CD4-positive, alpha-beta T cell (primary cell): ENCODE measurements at regions not wholly inside any gene's neighbourhood (a gene's known extent, or its start where the extent isn't known, plus 50 kb on each side); places are given as distances from the start of the nearest gene placed in this dataset.

ENCODE experiments used
- ATAC-seq: fragments of 200-7000 bp; cut with Tn5 transposase; one replicate; pipeline ENCODE4 v1.10.0; 2022; ENCODE audit warnings: mild to moderate bottlenecking; ENCODE audit not compliant: poor library complexity
- CTCF ChIA-PET: fragments of 350-600 bp; sonication (Branson Sonifier 250); formaldehyde crosslinking; loops from one replicate; lab custom pipeline; 2021; ENCODE audit warnings: antibody characterized with exemption, inconsistent platforms; lab: Charles Lee
- POLR2A ChIA-PET: fragments of 350-600 bp; sonication (Branson Sonifier 250); formaldehyde crosslinking; loops from one replicate; lab custom pipeline; 2021; ENCODE audit warnings: antibody characterized with exemption, inconsistent platforms; lab: Charles Lee
- DNase-seq, 14 experiments: peaks; one replicate each; pipeline ENCODE4 v3.0.0-alpha.2; 2013 to 2020; ENCODE audit warnings: mixed read lengths in 2 of 14
- H3K27ac ChIP-seq, 2 donors: one replicate each; pipeline versions ENCODE4 v1.5.1 to v1.7.0; 2013; ENCODE audit warnings: low read length in 2 of 2, low read depth in 1 of 2, mild to moderate bottlenecking in 1 of 2
- H3K27me3 ChIP-seq, 2 experiments: 1 replicate in 1 of 2; 2 replicates in 1 of 2; pipeline versions ENCODE4 v1.6.1 to v1.7.0; 2013; ENCODE audit warnings: low read length in 2 of 2, control low read depth in 1 of 2, mild to moderate bottlenecking in 1 of 2, moderate library complexity in 1 of 2; ENCODE audit not compliant: insufficient read depth in 2 of 2, control insufficient read depth in 1 of 2
- H3K36me3 ChIP-seq: one replicate; pipeline ENCODE4 v1.6.1; 2013; ENCODE audit warnings: low read length, control low read depth; ENCODE audit not compliant: insufficient read depth
- H3K4me1 ChIP-seq: one replicate; pipeline ENCODE4 v1.6.1; 2013; ENCODE audit warnings: low read length, control low read depth; ENCODE audit not compliant: insufficient read depth
- H3K4me3 ChIP-seq: one replicate; pipeline ENCODE4 v1.5.1; 2013; ENCODE audit warnings: mild to moderate bottlenecking, low read length, moderate library complexity
- H3K9me3 ChIP-seq, 2 experiments: 1 replicate in 1 of 2; 2 replicates in 1 of 2; pipeline versions ENCODE4 v1.6.1 to v1.7.0; 2013; ENCODE audit warnings: low read length in 2 of 2, mild to moderate bottlenecking in 2 of 2, control low read depth in 1 of 2, moderate library complexity in 1 of 2; ENCODE audit not compliant: control insufficient read depth in 1 of 2, insufficient read depth in 1 of 2
- H3K27ac Mint-ChIP-seq: one replicate; pipeline ENCODE4 v1.8.0; 2020; ENCODE audit warnings: mixed read lengths
- H3K27me3 Mint-ChIP-seq: one replicate; pipeline ENCODE4 v1.8.0; 2021; ENCODE audit warnings: mixed read lengths
- H3K36me3 Mint-ChIP-seq: one replicate; pipeline ENCODE4 v1.8.0; 2021; ENCODE audit warnings: low read depth, mixed read lengths
- H3K4me1 Mint-ChIP-seq: one replicate; pipeline ENCODE4 v1.8.0; 2021; ENCODE audit warnings: low read depth, mixed read lengths
- H3K4me3 Mint-ChIP-seq: one replicate; pipeline ENCODE4 v1.8.0; 2020; ENCODE audit warnings: mild to moderate bottlenecking, mixed read lengths
- H3K9me3 Mint-ChIP-seq: one replicate; pipeline ENCODE4 v1.8.0; 2020; ENCODE audit warnings: mixed read lengths
- CTCF ChIP-seq: fragments of 200-600 bp; IDR thresholded peaks from one replicate; pipeline ENCODE4 v1.8.0; 2022; ENCODE audit warnings: antibody characterized with exemption, mild to moderate bottlenecking
- intact Hi-C, 2 experiments: fragments of 100-400 bp; cut with DNase I in 1 of 2; cut with micrococcal nuclease in 1 of 2; formaldehyde crosslinking; loops; one replicate each; pipeline versions ENCODE4 v1.15.1 to v1.9.0; 2023 to 2025; cut with DNase I, micrococcal nuclease

DNA sequence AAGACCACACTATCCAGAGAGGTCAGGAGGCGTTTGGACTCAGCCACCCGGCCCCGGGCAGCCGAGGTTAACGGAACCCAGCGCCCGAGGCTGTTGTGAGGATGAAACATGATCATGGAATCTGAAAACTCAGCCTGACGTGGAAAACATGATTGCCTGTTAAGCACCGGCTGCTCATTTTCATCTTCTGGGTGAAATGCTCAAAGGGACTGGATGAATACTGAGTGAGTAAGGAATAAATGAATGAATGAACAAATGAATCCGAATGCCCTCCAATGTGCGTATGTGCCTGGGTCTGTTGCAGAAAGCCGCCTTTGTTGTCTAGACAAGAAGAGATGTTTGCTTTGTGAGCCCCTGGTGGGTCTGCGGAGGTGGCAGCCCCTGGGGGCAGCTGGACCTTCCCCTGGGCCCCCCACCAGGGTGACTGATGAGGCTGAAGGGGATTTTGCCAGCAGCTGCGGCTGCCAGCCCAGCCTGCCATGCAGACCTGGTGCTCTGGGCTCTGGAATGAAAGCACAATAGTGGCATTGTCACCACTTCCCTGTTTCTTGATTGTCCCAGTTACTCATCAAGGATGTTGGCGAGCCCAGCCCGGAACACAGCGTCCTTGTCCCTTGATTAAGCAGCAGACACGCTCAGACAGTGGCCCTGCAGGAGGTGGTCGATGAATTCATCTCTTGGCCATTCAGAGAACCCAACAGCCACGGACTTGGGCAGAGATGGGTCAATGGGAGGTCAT, 211.1 kb downstream of the ANKRD60 start:
- Histone ChIP-seq H3K36me3 (no peaks in the 10 kb centered on the region), H3K27me3 (peaks cover 7 to 14% of the 10 kb centered on the region in 2 experiments), H3K4me1 (peaks cover 10% of the 10 kb centered on the region), H3K9me3 (no peaks in the 10 kb centered on the region), H3K27ac (no peak overlapping the region), H3K4me3 (no peak overlapping the region)
- Mint-ChIP-seq H3K4me3 (no peak overlapping the region), H3K9me3 (no peaks in the 10 kb centered on the region), H3K27me3 (peaks cover 10% of the 10 kb centered on the region), H3K4me1 (peaks cover 16% of the 10 kb centered on the region), H3K27ac (no peak overlapping the region), H3K36me3 (no peaks in the 10 kb centered on the region)
- DNase-seq: no peak
- no peak for TF ChIP-seq CTCF
- POLR2A ChIA-PET: no interaction called here
- CTCF ChIA-PET: no interaction called here
- no peak for ATAC-seq
- intact Hi-C loops: no loop called here

GRCh38 chr20:58016779-58017178, 211.7 kb downstream of the ANKRD60 start:
- Histone ChIP-seq H3K27me3 (peaks cover 7 to 14% of the 10 kb centered on the region in 2 experiments), H3K36me3 (no peaks in the 10 kb centered on the region), H3K4me1 (peaks cover 10% of the 10 kb centered on the region), H3K27ac (no peak overlapping the region), H3K9me3 (no peaks in the 10 kb centered on the region), H3K4me3 (no peak overlapping the region)
- no peak for DNase-seq
- H3K4me1 Mint-ChIP-seq: peaks cover 16% of the 10 kb centered on the region
- no peak overlapping the region for H3K4me3 Mint-ChIP-seq
- ChIA-PET CTCF (no interaction called here), POLR2A (no interaction called here)
- intact Hi-C loops: no loop called here
- no peak for TF ChIP-seq CTCF
- H3K36me3 Mint-ChIP-seq: no peaks in the 10 kb centered on the region
- H3K27me3 Mint-ChIP-seq: peaks cover 10% of the 10 kb centered on the region
- no peak for ATAC-seq
- no peaks in the 10 kb centered on the region for H3K9me3 Mint-ChIP-seq
- H3K27ac Mint-ChIP-seq: no peak overlapping the region

- peak overlapping the region; percentile 40 for H3K27ac Mint-ChIP-seq
- CTCF ChIA-PET: no interaction called here
These were observed 213.7 kb downstream of the ANKRD60 start for GRCh38 chr20:58014628-58015315.

More at GRCh38 chr20:58014628-58015315, 213.7 kb downstream of the ANKRD60 start:
- H3K4me3 Mint-ChIP-seq: no peak overlapping the region
- H3K27ac ChIP-seq: no peak overlapping the region
- H3K4me1 Mint-ChIP-seq: peaks cover 16% of the 10 kb centered on the region
- H3K36me3 Mint-ChIP-seq: no peaks in the 10 kb centered on the region
- DNase-seq (peak in 3 of 14 experiments; percentile 62 to 69 (median 65)), ATAC-seq (peak; percentile 90)
- H3K9me3 ChIP-seq: no peaks in the 10 kb centered on the region
- peaks cover 20% of the 10 kb centered on the region for H3K27me3 Mint-ChIP-seq
- no peaks in the 10 kb centered on the region for H3K36me3 ChIP-seq
- no peak for TF ChIP-seq CTCF
- H3K4me1 ChIP-seq: peaks cover 10% of the 10 kb centered on the region
- intact Hi-C loops: no loop called here
- no peaks in the 10 kb centered on the region for H3K9me3 Mint-ChIP-seq
- no peak overlapping the region for H3K4me3 ChIP-seq
- POLR2A ChIA-PET: no interaction called here
- peaks cover 9 to 10% of the 10 kb centered on the region in 2 experiments for H3K27me3 ChIP-seq
